ENCODE measurements at regions not wholly inside any gene's neighbourhood (a gene's known extent, or its start where the extent isn't known, plus 50 kb on each side); places are given as distances from the start of the nearest gene placed in this dataset.

- no peak for DNase-seq
Measured at GRCh38 chr1:213829780-213830179, 158.0 kb upstream of the PROX1 start.

GRCh38 chr1:213830371-213830770 lies 157.4 kb upstream of the PROX1 start:
- DNase-seq = no peak

- DNase-seq = no peak
Measured at GRCh38 chr1:213840575-213840974, 147.2 kb upstream of the PROX1 start.

GRCh38 chr1:213844632-213845031 lies 143.1 kb upstream of the PROX1 start:
- no peak for DNase-seq

- no peak for DNase-seq
Measured at GRCh38 chr1:213852107-213852506, 135.7 kb upstream of the PROX1 start.

GRCh38 chr1:213858581-213858980 lies 129.2 kb upstream of the PROX1 start:
- no peak for DNase-seq

GRCh38 chr1:213861841-213862240 lies 125.9 kb upstream of the PROX1 start:
- no peak for DNase-seq

GRCh38 chr1:213864091-213864490 lies 123.7 kb upstream of the PROX1 start:
- no peak for DNase-seq

- DNase-seq = no peak
Measured at GRCh38 chr1:213868482-213868881, 119.3 kb upstream of the PROX1 start.

- DNase-seq = no peak
Measured at GRCh38 chr1:213871179-213871578, 116.6 kb upstream of the PROX1 start.

GRCh38 chr1:213874789-213875188 lies 113.0 kb upstream of the PROX1 start:
- no peak for DNase-seq

- DNase-seq = no peak
Measured at GRCh38 chr1:213876531-213876930, 111.2 kb upstream of the PROX1 start.

- no peak for DNase-seq
Measured at GRCh38 chr1:213883618-213884017, 104.2 kb upstream of the PROX1 start.

- no peak for DNase-seq
Measured at GRCh38 chr1:213884402-213884801, 103.4 kb upstream of the PROX1 start.

GRCh38 chr1:213884942-213885341 lies 102.8 kb upstream of the PROX1 start:
- peak in 28 of 58 donors; percentile 1 to 71 (median 30) for DNase-seq

GRCh38 chr1:213887842-213888241 lies 99.9 kb upstream of the PROX1 start:
- DNase-seq = no peak

- no peak for DNase-seq
Measured at GRCh38 chr1:213891989-213892902, 95.5 kb upstream of the PROX1 start.

GRCh38 chr1:213898684-213899083 lies 89.1 kb upstream of the PROX1 start:
- DNase-seq = no peak

- DNase-seq = no peak
Measured at GRCh38 chr1:213899413-213899812, 88.4 kb upstream of the PROX1 start.

- DNase-seq = peak in 52 of 58 donors; percentile 4 to 78 (median 44)
Measured at GRCh38 chr1:213905344-213905743, 82.4 kb upstream of the PROX1 start.

- DNase-seq = no peak
Measured at GRCh38 chr1:213908521-213908920, 79.3 kb upstream of the PROX1 start.

- no peak for DNase-seq
Measured at GRCh38 chr1:213914392-213914791, 73.4 kb upstream of the PROX1 start.

- no peak for DNase-seq
Measured at GRCh38 chr1:213921311-213921710, 66.5 kb upstream of the PROX1 start.
